HG03039 (cell line): ENCODE measurements at regions not wholly inside any gene's neighbourhood (a gene's known extent, or its start where the extent isn't known, plus 50 kb on each side); places are given as distances from the start of the nearest gene placed in this dataset.

Source experiments
- ATAC-seq: cut with Tn5 transposase; IDR thresholded peaks from one replicate; pipeline ENCODE4 v1.9.1; 2021; ENCODE audit warnings: mild to moderate bottlenecking, moderate library complexity; ENCODE audit not compliant: unreplicated experiment

GRCh38 chr6:6884916-6885315 is 222.8 kb upstream of the RREB1 start:
- ATAC-seq: no peak

GRCh38 chr6:6885521-6886170 is 222.1 kb upstream of the RREB1 start:
- no peak for ATAC-seq

- no peak for ATAC-seq
Measured at GRCh38 chr6:6886171-6886885, 221.4 kb upstream of the RREB1 start.

- no peak for ATAC-seq
Measured at GRCh38 chr6:6886886-6887285, 220.9 kb upstream of the RREB1 start.

GRCh38 chr6:6889601-6890000 is 218.2 kb upstream of the RREB1 start:
- ATAC-seq: no peak

GRCh38 chr6:6890400-6890858 is 217.3 kb upstream of the RREB1 start:
- no peak for ATAC-seq

GRCh38 chr6:6891125-6891721 is 216.5 kb upstream of the RREB1 start:
- no peak for ATAC-seq

- no peak for ATAC-seq
Measured at GRCh38 chr6:6891949-6892461, 215.8 kb upstream of the RREB1 start.

GRCh38 chr6:6892744-6893583 is 214.8 kb upstream of the RREB1 start:
- ATAC-seq: no peak

GRCh38 chr6:6893701-6894100 is 214.1 kb upstream of the RREB1 start:
- ATAC-seq: no peak

- ATAC-seq: no peak
Measured at GRCh38 chr6:6895929-6896328, 211.8 kb upstream of the RREB1 start.

- no peak for ATAC-seq
Measured at GRCh38 chr6:6897140-6897539, 210.6 kb upstream of the RREB1 start.

- no peak for ATAC-seq
Measured at GRCh38 chr6:6900569-6901204, 207.1 kb upstream of the RREB1 start.

- ATAC-seq: no peak
Measured at GRCh38 chr6:6901205-6901719, 206.5 kb upstream of the RREB1 start.

- ATAC-seq: no peak
Measured at GRCh38 chr6:6901945-6902344, 205.8 kb upstream of the RREB1 start.

GRCh38 chr6:6905961-6906518 is 201.7 kb upstream of the RREB1 start:
- no peak for ATAC-seq

GRCh38 chr6:6906570-6907213 is 201.1 kb upstream of the RREB1 start:
- no peak for ATAC-seq

- ATAC-seq: no peak
Measured at GRCh38 chr6:6907286-6907685, 200.5 kb upstream of the RREB1 start.

GRCh38 chr6:6908121-6908520 is 199.6 kb upstream of the RREB1 start:
- no peak for ATAC-seq

- no peak for ATAC-seq
Measured at GRCh38 chr6:6909111-6909510, 198.7 kb upstream of the RREB1 start.
